Spleen (tissue), 7 donors: ENCODE measurements at regions not wholly inside any gene's neighbourhood (a gene's known extent, or its start where the extent isn't known, plus 50 kb on each side); places are given as distances from the start of the nearest gene placed in this dataset.
A peak's percentile ranks its signal among the peaks of the same experiment; 100 is the strongest.
"Not testable (repeated sequence)": the region's sequence is repeated elsewhere in the genome, so short reads cannot be mapped to it uniquely, and the experiment has no call there.

Experiments used
- CTCF ChIP-seq, 11 experiments: fragments of 200-600 bp in 7 of 11; fragments of 450-650 bp in 4 of 11; sonication (generic) in 4 of 11; IDR thresholded peaks in 8 of 11; conservative IDR thresholded peaks in 3 of 11; 1 replicate in 7 of 11; 2 replicates in 4 of 11; pipeline versions ENCODE4 v1.4.0 to v1.8.0; 2016 to 2021; ENCODE audit warnings: antibody characterized with exemption in 11 of 11, inconsistent platforms in 4 of 11, mild to moderate bottlenecking in 1 of 11
- POLR2AphosphoS5 ChIP-seq, 3 donors: sonication (generic); formaldehyde crosslinking; IDR thresholded peaks; one replicate each; pipeline ENCODE4 v1.5.1; 2017; ENCODE audit warnings: antibody characterized with exemption in 3 of 3
- donor health status: DM: no; HTN: no; CAD: no; lungs with moderate emphysema.
- donor health status: DM: no; HTN: no; CAD: no.
- donor health status: DM: no; HTN: no; CAD: no.

- TF ChIP-seq CTCF (IDR thresholded peaks at IDR 0.05 in 8 of 11, conservative IDR thresholded peaks at IDR 0.05 in 3 of 11): not testable (repeated sequence)
- TF ChIP-seq POLR2AphosphoS5 (IDR thresholded peaks at IDR 0.05): peak in 1 of 3 donors; percentile 30
These were observed 79.8 kb upstream of the SMURF2 start for GRCh38 chr17:64741916-64742315.
